ENCODE measurements at regions not wholly inside any gene's neighbourhood (a gene's known extent, or its start where the extent isn't known, plus 50 kb on each side); places are given as distances from the start of the nearest gene placed in this dataset.

- no peak for ATAC-seq
- intact Hi-C loops (cut with DNase I, micrococcal nuclease): no loop called here
Observed at GRCh38 chr12:83758888-83759631, 1072.4 kb downstream of the TMTC2 start.

GRCh38 chr12:83753904-83754303 lies 1067.2 kb downstream of the TMTC2 start:
- intact Hi-C loops (cut with DNase I, micrococcal nuclease): no loop called here
- H3K36me3 ChIP-seq (ENCODE audit: low read depth): no peaks in the 10 kb centered on the region
- ATAC-seq: no peak
- no peak for DNase-seq
- H3K4me1 ChIP-seq (ENCODE audit: low read depth): no peaks in the 10 kb centered on the region
- TF ChIP-seq CTCF (IDR thresholded peaks at IDR 0.05): no peak
- no peaks in the 10 kb centered on the region for H3K9me3 ChIP-seq
- H3K4me3 ChIP-seq: no peak overlapping the region

More at GRCh38 chr12:83758888-83759631, 1072.4 kb downstream of the TMTC2 start:
- Histone ChIP-seq H3K4me1 (ENCODE audit: low read depth) (no peaks in the 10 kb centered on the region), H3K4me3 (no peak overlapping the region), H3K36me3 (ENCODE audit: low read depth) (no peaks in the 10 kb centered on the region), H3K9me3 (peaks cover 6% of the 10 kb centered on the region)
- TF ChIP-seq CTCF (IDR thresholded peaks at IDR 0.05): no peak
- DNase-seq: no peak

DNA sequence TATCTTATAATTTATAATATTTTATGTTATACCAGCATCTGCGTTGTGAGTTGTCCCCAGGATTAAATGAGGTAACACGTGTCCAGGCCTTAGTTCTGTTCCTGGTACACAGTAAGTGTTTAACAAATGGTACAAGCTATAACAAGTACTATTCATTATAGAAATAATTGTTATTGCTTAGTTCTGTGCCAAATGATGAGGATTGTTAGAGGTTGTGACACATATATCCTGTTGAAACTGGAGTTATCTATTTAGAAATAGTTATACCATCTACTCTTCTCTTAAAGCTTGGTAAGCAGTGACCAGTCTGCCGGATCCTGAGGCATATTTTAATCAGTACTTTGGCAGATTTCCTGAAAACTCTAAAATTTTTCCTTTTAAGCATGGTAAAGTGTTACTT lies 1066.5 kb downstream of the TMTC2 start:
- DNase-seq (no peak), ATAC-seq (no peak)

GRCh38 chr12:83739607-83740006 lies 1052.9 kb downstream of the TMTC2 start:
- ATAC-seq (no peak), DNase-seq (no peak)
- no peaks in the 10 kb centered on the region for H3K4me1 ChIP-seq (ENCODE audit: low read depth)
- intact Hi-C loops (cut with DNase I, micrococcal nuclease): no loop called here
- no peak overlapping the region for H3K4me3 ChIP-seq
- TF ChIP-seq CTCF (IDR thresholded peaks at IDR 0.05): no peak
- no peaks in the 10 kb centered on the region for H3K36me3 ChIP-seq (ENCODE audit: low read depth)
- peaks cover 29% of the 10 kb centered on the region for H3K9me3 ChIP-seq

More for the DNA sequence above, 1066.5 kb downstream of the TMTC2 start:
- no peak overlapping the region for H3K4me3 ChIP-seq
- no peaks in the 10 kb centered on the region for H3K4me1 ChIP-seq (ENCODE audit: low read depth)
- H3K9me3 ChIP-seq: no peaks in the 10 kb centered on the region
- TF ChIP-seq CTCF (IDR thresholded peaks at IDR 0.05): no peak
- intact Hi-C loops (cut with DNase I, micrococcal nuclease): no loop called here
- H3K36me3 ChIP-seq (ENCODE audit: low read depth): no peaks in the 10 kb centered on the region

GRCh38 chr12:83710851-83711250 lies 1024.1 kb downstream of the TMTC2 start:
- no peaks in the 10 kb centered on the region for H3K4me1 ChIP-seq (ENCODE audit: low read depth)
- H3K9me3 ChIP-seq: peaks cover 30% of the 10 kb centered on the region
- no peak for TF ChIP-seq CTCF (IDR thresholded peaks at IDR 0.05)
- H3K36me3 ChIP-seq (ENCODE audit: low read depth): no peaks in the 10 kb centered on the region
- ATAC-seq (no peak), DNase-seq (no peak)
- no peak overlapping the region for H3K4me3 ChIP-seq
- intact Hi-C loops (cut with DNase I, micrococcal nuclease): no loop called here

Measured in mucosa of descending colon (tissue), 3 donors.